ENCODE measurements at regions not wholly inside any gene's neighbourhood (a gene's known extent, or its start where the extent isn't known, plus 50 kb on each side); places are given as distances from the start of the nearest gene placed in this dataset.
"Not testable (repeated sequence)": the region's sequence is repeated elsewhere in the genome, so short reads cannot be mapped to it uniquely, and the experiment has no call there.

DNA sequence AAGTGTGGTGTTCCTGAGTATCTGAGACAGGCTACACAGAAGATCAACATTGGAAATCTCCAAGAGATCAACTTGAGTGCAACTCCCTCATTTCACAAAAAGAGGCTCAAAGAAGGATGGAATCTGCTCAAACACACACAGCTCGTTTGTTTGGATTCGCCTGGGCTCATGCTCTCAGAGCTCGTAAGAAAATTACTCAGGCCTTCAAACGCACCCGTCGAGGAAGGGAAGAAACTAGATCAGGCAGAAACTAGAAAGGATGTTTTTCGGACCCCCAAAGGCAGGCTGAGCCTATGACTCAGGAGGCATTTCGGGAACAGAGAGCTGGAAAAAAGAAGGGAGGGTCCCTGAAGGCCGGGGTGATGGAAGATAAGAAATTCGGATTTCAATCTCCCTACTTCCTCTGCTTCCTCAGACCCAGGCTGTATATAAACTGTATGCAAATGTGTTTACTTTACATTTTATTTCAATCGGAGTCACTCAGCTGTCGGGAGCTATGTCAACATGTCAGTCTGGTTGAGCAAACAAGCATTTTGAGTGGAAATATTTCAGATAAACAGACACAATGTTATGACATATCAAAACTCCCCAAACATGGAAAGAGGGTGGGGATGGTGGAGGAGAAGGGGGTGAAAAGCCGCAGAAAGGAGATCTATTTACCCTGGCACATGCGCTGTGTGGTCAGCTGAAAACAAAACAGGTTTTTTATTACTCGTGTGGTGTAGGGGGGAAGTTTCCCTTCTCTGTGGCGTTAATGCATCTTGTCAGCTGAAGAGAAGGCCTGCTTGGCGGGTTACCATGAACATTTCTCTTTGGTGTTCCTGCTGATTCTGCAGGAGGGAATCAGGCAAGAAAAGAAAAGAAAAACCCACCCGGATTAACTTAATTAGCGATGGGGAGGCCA, 129.1 kb upstream of the TBX3 start:
- no peak for DNase-seq (ENCODE audit: low read depth)
- no peak overlapping the region for H3K4me3 ChIP-seq (ENCODE audit: control insufficient read depth, low read depth, low read length)
- no peak for TF ChIP-seq CTCF (IDR thresholded peaks at IDR 0.05; ENCODE audit: control insufficient read depth, insufficient read depth, low read depth, low read length, missing control alignments)

GRCh38 chr12:114812384-114812783, 128.4 kb upstream of the TBX3 start:
- H3K4me3 ChIP-seq (ENCODE audit: control insufficient read depth, low read depth, low read length), result no peak overlapping the region
- DNase-seq (ENCODE audit: low read depth), result no peak
- TF ChIP-seq CTCF (IDR thresholded peaks at IDR 0.05; ENCODE audit: control insufficient read depth, insufficient read depth, low read depth, low read length, missing control alignments), result no peak

DNA sequence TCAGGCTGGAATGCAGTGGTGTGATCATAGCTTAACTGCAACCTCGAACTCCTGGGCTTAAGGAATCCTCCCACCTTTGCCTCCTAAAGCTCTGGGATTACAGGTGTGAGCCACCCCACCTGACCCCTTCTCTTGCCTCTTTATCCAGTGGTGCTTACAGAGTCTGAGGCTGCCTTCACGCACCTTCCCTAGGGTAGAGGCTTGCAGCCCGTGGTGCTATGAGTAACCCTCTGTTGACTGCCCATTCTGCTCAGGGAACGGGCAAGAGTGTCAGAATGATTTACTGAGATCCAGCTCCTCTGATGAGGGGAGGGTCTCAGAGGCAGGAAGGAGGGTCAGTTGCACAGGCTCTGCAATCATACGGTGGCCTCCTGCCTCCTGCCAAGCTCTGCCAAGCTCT, 125.1 kb upstream of the TBX3 start:
- TF ChIP-seq CTCF (IDR thresholded peaks at IDR 0.05; ENCODE audit: control insufficient read depth, insufficient read depth, low read depth, low read length, missing control alignments), result no peak
- no peak overlapping the region for H3K4me3 ChIP-seq (ENCODE audit: control insufficient read depth, low read depth, low read length)
- DNase-seq (ENCODE audit: low read depth), result no peak

DNA sequence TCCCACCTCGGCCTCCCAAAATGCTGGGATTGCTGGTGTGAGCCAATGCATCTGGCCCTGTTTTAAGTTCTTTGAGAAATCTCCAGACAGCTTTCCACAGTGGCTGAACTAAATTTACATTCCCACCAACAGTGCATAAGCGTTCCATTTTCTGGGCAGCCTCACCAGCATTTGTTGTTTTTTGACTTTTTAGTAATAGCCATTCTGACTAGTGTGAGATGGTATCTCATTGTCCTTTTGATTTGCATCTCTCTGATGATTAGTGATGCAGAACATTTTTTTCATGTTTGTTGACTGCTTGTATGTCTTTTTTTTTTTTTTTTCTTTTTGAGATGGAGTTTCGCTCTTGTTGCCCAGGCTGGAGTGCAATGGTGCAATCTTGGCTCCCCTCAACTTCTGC, 117.4 kb upstream of the TBX3 start:
- DNase-seq (ENCODE audit: low read depth); H3K4me3 ChIP-seq (ENCODE audit: control insufficient read depth, low read depth, low read length): not testable (repeated sequence)

DNA sequence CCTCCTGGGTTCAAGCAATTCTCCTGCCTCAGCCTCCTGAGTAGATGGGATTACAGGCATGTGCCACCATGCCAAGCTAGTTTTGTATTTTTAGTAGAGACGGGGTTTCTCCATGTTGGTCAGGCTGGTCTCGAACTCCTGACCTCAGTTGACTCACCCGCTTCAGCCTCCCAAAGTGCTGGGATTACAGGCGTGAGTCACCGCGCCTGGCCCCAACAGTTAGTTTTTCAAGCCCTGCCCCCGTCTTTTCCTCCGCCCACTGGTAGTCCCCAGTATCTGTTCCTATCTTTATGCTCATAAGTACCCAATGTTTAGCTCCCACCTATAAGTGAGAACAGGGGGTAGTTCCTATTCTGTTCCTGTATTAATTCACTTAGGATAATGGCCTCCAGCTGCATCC, 116.6 kb upstream of the TBX3 start:
- not testable (repeated sequence) for H3K4me3 ChIP-seq (ENCODE audit: control insufficient read depth, low read depth, low read length); DNase-seq (ENCODE audit: low read depth)

- TF ChIP-seq CTCF (IDR thresholded peaks at IDR 0.05; ENCODE audit: control insufficient read depth, insufficient read depth, low read depth, low read length, missing control alignments), result no peak
- no peak overlapping the region for H3K4me3 ChIP-seq (ENCODE audit: control insufficient read depth, low read depth, low read length)
- no peak for DNase-seq (ENCODE audit: low read depth)
These were observed 115.9 kb upstream of the TBX3 start for GRCh38 chr12:114799574-114800487.

DNA sequence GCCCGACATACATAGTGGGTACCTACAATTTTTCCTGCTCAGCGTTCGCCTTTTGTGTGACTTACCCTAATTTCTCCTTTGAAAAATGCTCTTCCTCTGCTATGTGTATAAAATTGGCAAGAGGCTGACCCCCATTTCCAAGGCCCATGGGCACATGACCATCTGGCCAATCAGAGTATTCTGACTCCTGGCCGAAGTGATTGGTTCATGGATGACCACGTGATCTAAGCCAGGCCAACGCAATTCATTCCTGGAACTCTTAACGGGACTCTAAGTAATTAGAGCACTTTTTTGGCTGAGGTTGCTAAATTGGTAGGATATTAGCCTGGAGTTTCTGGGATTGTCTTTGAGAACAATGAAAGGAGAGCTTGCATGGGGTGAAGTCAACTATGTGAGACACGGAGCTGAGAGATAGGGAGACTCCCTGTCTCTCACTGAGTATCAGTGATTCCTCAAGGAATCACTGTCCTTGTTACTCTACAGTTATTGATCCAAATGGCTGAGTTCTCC, 110.1 kb upstream of the TBX3 start:
- H3K4me3 ChIP-seq (ENCODE audit: control insufficient read depth, low read depth, low read length), result no peak overlapping the region
- no peak for DNase-seq (ENCODE audit: low read depth)
- no peak for TF ChIP-seq CTCF (IDR thresholded peaks at IDR 0.05; ENCODE audit: control insufficient read depth, insufficient read depth, low read depth, low read length, missing control alignments)
